ENCODE measurements at regions not wholly inside any gene's neighbourhood (a gene's known extent, or its start where the extent isn't known, plus 50 kb on each side); places are given as distances from the start of the nearest gene placed in this dataset.
"Not testable (repeated sequence)": the region's sequence is repeated elsewhere in the genome, so short reads cannot be mapped to it uniquely, and the experiment has no call there.

- H3K27ac Mint-ChIP-seq = no peak overlapping the region
- H3K4me1 Mint-ChIP-seq = no peaks in the 10 kb centered on the region
- POLR2A ChIA-PET = no interaction called here
- H3K9me3 Mint-ChIP-seq = peaks cover 1% of the 10 kb centered on the region
- ATAC-seq (ENCODE audit: low read depth) (no peak), DNase-seq (no peak)
- H3K27me3 Mint-ChIP-seq = peaks cover 2% of the 10 kb centered on the region
- no peaks in the 10 kb centered on the region for H3K36me3 Mint-ChIP-seq
- no peak overlapping the region for H3K4me3 Mint-ChIP-seq
Measured at GRCh38 chr2:220783671-220784070, 788.4 kb downstream of the EPHA4 start.

- no peak overlapping the region for H3K4me3 Mint-ChIP-seq
- no peaks in the 10 kb centered on the region for H3K36me3 Mint-ChIP-seq
- DNase-seq (no peak), ATAC-seq (ENCODE audit: low read depth) (no peak)
- no peaks in the 10 kb centered on the region for H3K4me1 Mint-ChIP-seq
- H3K27ac Mint-ChIP-seq = no peak overlapping the region
- POLR2A ChIA-PET = no interaction called here
- H3K9me3 Mint-ChIP-seq = peaks cover 3% of the 10 kb centered on the region
- H3K27me3 Mint-ChIP-seq = peaks cover 2% of the 10 kb centered on the region
Measured at GRCh38 chr2:220785178-220785577, 786.9 kb downstream of the EPHA4 start.

GRCh38 chr2:220786216-220786615 is 785.9 kb downstream of the EPHA4 start:
- H3K9me3 Mint-ChIP-seq = peaks cover 3% of the 10 kb centered on the region
- no peak for DNase-seq
- H3K36me3 Mint-ChIP-seq = no peaks in the 10 kb centered on the region
- no peak overlapping the region for H3K27ac Mint-ChIP-seq
- H3K27me3 Mint-ChIP-seq = peaks cover 2% of the 10 kb centered on the region
- H3K4me3 Mint-ChIP-seq = no peak overlapping the region
- POLR2A ChIA-PET = no interaction called here
- no peak for ATAC-seq (ENCODE audit: low read depth)
- H3K4me1 Mint-ChIP-seq = no peaks in the 10 kb centered on the region

- ATAC-seq (ENCODE audit: low read depth) (no peak), DNase-seq (no peak)
- Mint-ChIP-seq H3K27ac (no peak overlapping the region), H3K4me3 (no peak overlapping the region), H3K9me3 (peaks cover 3% of the 10 kb centered on the region), H3K4me1 (no peaks in the 10 kb centered on the region), H3K27me3 (peaks cover 2% of the 10 kb centered on the region), H3K36me3 (no peaks in the 10 kb centered on the region)
- POLR2A ChIA-PET = no interaction called here
Measured at GRCh38 chr2:220787251-220787650, 784.9 kb downstream of the EPHA4 start.

GRCh38 chr2:220789961-220790360 is 782.1 kb downstream of the EPHA4 start:
- ATAC-seq (ENCODE audit: low read depth) = no peak
- no peaks in the 10 kb centered on the region for H3K27me3 Mint-ChIP-seq
- POLR2A ChIA-PET = no interaction called here
- no peak overlapping the region for H3K4me3 Mint-ChIP-seq
- H3K4me1 Mint-ChIP-seq = no peaks in the 10 kb centered on the region
- no peak for DNase-seq
- H3K9me3 Mint-ChIP-seq = peaks cover 3% of the 10 kb centered on the region
- no peak overlapping the region for H3K27ac Mint-ChIP-seq
- H3K36me3 Mint-ChIP-seq = no peaks in the 10 kb centered on the region

GRCh38 chr2:220795705-220796104 is 776.4 kb downstream of the EPHA4 start:
- H3K36me3 Mint-ChIP-seq = no peaks in the 10 kb centered on the region
- no peak overlapping the region for H3K4me3 Mint-ChIP-seq
- H3K9me3 Mint-ChIP-seq = peaks cover 1% of the 10 kb centered on the region
- POLR2A ChIA-PET = no interaction called here
- no peak overlapping the region for H3K27ac Mint-ChIP-seq
- no peak for DNase-seq
- H3K27me3 Mint-ChIP-seq = no peaks in the 10 kb centered on the region
- H3K4me1 Mint-ChIP-seq = no peaks in the 10 kb centered on the region
- ATAC-seq (ENCODE audit: low read depth) = no peak

- POLR2A ChIA-PET = no interaction called here
- Mint-ChIP-seq H3K36me3 (no peaks in the 10 kb centered on the region), H3K27ac (no peak overlapping the region), H3K27me3 (no peaks in the 10 kb centered on the region), H3K4me1 (no peaks in the 10 kb centered on the region), H3K9me3 (no peaks in the 10 kb centered on the region), H3K4me3 (no peak overlapping the region)
- no peak for ATAC-seq (ENCODE audit: low read depth)
- no peak for DNase-seq
Measured at GRCh38 chr2:220811115-220811514, 761.0 kb downstream of the EPHA4 start.

- H3K9me3 Mint-ChIP-seq = no peaks in the 10 kb centered on the region
- H3K36me3 Mint-ChIP-seq = no peaks in the 10 kb centered on the region
- H3K4me3 Mint-ChIP-seq = no peak overlapping the region
- H3K27ac Mint-ChIP-seq = no peak overlapping the region
- H3K4me1 Mint-ChIP-seq = no peaks in the 10 kb centered on the region
- ATAC-seq (ENCODE audit: low read depth) (no peak), DNase-seq (no peak)
- H3K27me3 Mint-ChIP-seq = no peaks in the 10 kb centered on the region
- POLR2A ChIA-PET = no interaction called here
Measured at GRCh38 chr2:220811952-220812570, 760.0 kb downstream of the EPHA4 start.

- Mint-ChIP-seq H3K36me3 (no peaks in the 10 kb centered on the region), H3K4me1 (no peaks in the 10 kb centered on the region), H3K9me3 (no peaks in the 10 kb centered on the region), H3K27me3 (no peaks in the 10 kb centered on the region), H3K27ac (no peak overlapping the region), H3K4me3 (no peak overlapping the region)
- no peak for ATAC-seq (ENCODE audit: low read depth)
- DNase-seq = no peak
- POLR2A ChIA-PET = no interaction called here
Measured at GRCh38 chr2:220814441-220814840, 757.7 kb downstream of the EPHA4 start.

GRCh38 chr2:220815698-220816097 is 756.4 kb downstream of the EPHA4 start:
- no peak overlapping the region for H3K4me3 Mint-ChIP-seq
- ATAC-seq (ENCODE audit: low read depth) (no peak), DNase-seq (no peak)
- H3K4me1 Mint-ChIP-seq = no peaks in the 10 kb centered on the region
- no peaks in the 10 kb centered on the region for H3K9me3 Mint-ChIP-seq
- no peaks in the 10 kb centered on the region for H3K36me3 Mint-ChIP-seq
- no peak overlapping the region for H3K27ac Mint-ChIP-seq
- no peaks in the 10 kb centered on the region for H3K27me3 Mint-ChIP-seq
- POLR2A ChIA-PET = no interaction called here

- POLR2A ChIA-PET = no interaction called here
- Mint-ChIP-seq H3K27ac (no peak overlapping the region), H3K4me3 (no peak overlapping the region), H3K27me3 (no peaks in the 10 kb centered on the region), H3K36me3 (no peaks in the 10 kb centered on the region), H3K9me3 (peaks cover 3% of the 10 kb centered on the region), H3K4me1 (no peaks in the 10 kb centered on the region)
- DNase-seq (no peak), ATAC-seq (ENCODE audit: low read depth) (no peak)
Measured at GRCh38 chr2:220821683-220822082, 750.4 kb downstream of the EPHA4 start.

- H3K9me3 Mint-ChIP-seq; POLR2A ChIA-PET; H3K27ac Mint-ChIP-seq; H3K36me3 Mint-ChIP-seq; DNase-seq; ATAC-seq (ENCODE audit: low read depth); H3K27me3 Mint-ChIP-seq; H3K4me3 Mint-ChIP-seq; H3K4me1 Mint-ChIP-seq: not testable (repeated sequence)
Measured at GRCh38 chr2:220823590-220823989, 748.5 kb downstream of the EPHA4 start.

GRCh38 chr2:220833446-220833845 is 738.7 kb downstream of the EPHA4 start:
- DNase-seq = no peak
- H3K36me3 Mint-ChIP-seq = no peaks in the 10 kb centered on the region
- H3K27me3 Mint-ChIP-seq = no peaks in the 10 kb centered on the region
- H3K9me3 Mint-ChIP-seq = peaks cover 2% of the 10 kb centered on the region
- no peak overlapping the region for H3K4me3 Mint-ChIP-seq
- H3K4me1 Mint-ChIP-seq = no peaks in the 10 kb centered on the region
- H3K27ac Mint-ChIP-seq = no peak overlapping the region
- no peak for ATAC-seq (ENCODE audit: low read depth)
- POLR2A ChIA-PET = no interaction called here

- Mint-ChIP-seq H3K4me3 (no peak overlapping the region), H3K4me1 (no peaks in the 10 kb centered on the region), H3K27ac (no peak overlapping the region), H3K9me3 (no peaks in the 10 kb centered on the region), H3K36me3 (no peaks in the 10 kb centered on the region), H3K27me3 (no peaks in the 10 kb centered on the region)
- DNase-seq = no peak
- POLR2A ChIA-PET = no interaction called here
- ATAC-seq (ENCODE audit: low read depth) = no peak
Measured at GRCh38 chr2:220835583-220835982, 736.5 kb downstream of the EPHA4 start.

GRCh38 chr2:220837226-220837625 is 734.9 kb downstream of the EPHA4 start:
- Mint-ChIP-seq H3K27ac (no peak overlapping the region), H3K27me3 (no peaks in the 10 kb centered on the region), H3K9me3 (no peaks in the 10 kb centered on the region), H3K4me3 (no peak overlapping the region), H3K4me1 (no peaks in the 10 kb centered on the region), H3K36me3 (no peaks in the 10 kb centered on the region)
- ATAC-seq (ENCODE audit: low read depth) (no peak), DNase-seq (no peak)
- POLR2A ChIA-PET = no interaction called here
